Islet precursor cell (in vitro differentiated cells): ENCODE measurements at regions not wholly inside any gene's neighbourhood (a gene's known extent, or its start where the extent isn't known, plus 50 kb on each side); places are given as distances from the start of the nearest gene placed in this dataset.
"Not testable (repeated sequence)": the region's sequence is repeated elsewhere in the genome, so short reads cannot be mapped to it uniquely, and the experiment has no call there.

ENCODE experiments used
- DNase-seq: peaks from one replicate; pipeline ENCODE4 v3.0.0-alpha.2; 2018

DNA sequence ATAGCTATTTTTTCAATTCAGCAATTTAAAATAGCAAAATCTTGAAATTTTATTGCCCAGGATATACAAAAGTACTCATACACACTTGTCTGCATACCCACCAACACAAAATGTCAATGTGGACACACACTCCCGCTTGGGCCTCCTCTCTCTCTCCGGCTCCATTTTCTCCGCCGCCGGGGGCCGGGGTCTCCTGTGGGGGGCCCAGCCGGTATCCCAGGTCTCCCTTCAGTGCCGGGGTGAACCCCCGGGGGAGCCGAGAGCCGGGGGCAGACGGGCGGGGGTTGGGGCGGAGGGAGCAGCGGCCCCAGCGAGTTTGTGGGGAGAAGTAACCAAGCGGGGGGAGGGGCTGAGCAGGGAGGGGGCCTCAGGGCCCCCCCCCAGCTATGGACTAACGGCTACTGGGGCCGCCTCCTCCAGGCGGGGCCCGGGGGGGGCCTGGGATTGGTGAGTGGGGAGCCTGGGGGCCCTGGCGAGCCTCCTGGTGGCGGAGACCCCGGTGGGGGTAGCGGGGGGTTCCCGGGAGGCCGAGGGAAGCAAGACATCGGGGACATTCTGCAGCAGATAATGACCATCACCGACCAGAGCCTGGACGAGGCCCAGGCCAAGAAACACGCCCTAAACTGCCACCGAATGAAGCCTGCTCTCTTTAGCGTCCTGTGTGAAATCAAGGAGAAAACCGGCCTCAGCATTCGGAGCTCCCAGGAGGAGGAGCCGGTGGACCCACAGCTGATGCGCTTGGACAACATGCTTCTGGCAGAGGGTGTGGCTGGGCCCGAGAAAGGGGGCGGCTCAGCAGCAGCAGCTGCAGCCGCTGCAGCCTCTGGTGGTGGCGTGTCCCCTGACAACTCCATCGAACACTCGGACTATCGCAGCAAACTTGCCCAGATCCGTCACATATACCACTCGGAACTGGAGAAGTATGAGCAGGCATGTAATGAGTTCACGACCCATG lies 56.6 kb downstream of the CHST2 start:
- not testable (repeated sequence) for DNase-seq

DNA sequence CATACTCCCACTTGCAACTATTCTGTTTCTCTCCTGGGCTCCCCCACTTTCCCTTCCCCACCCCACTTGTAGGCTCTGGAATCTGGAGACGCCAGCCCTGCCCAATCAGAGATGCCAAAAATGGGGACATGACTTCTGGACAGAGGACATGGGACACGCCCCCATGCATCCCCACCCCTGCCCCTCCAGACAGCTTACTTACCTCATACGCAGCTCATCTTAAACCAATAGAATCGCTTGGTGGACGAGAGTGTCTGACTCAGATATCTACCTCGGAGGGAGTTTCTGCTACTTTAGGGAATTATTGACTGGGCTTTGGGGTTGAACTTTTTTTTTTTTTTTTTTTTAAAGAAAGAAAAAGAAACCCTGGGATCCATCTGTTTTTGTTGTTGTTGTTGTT lies 58.4 kb downstream of the CHST2 start:
- DNase-seq = not testable (repeated sequence)

DNA sequence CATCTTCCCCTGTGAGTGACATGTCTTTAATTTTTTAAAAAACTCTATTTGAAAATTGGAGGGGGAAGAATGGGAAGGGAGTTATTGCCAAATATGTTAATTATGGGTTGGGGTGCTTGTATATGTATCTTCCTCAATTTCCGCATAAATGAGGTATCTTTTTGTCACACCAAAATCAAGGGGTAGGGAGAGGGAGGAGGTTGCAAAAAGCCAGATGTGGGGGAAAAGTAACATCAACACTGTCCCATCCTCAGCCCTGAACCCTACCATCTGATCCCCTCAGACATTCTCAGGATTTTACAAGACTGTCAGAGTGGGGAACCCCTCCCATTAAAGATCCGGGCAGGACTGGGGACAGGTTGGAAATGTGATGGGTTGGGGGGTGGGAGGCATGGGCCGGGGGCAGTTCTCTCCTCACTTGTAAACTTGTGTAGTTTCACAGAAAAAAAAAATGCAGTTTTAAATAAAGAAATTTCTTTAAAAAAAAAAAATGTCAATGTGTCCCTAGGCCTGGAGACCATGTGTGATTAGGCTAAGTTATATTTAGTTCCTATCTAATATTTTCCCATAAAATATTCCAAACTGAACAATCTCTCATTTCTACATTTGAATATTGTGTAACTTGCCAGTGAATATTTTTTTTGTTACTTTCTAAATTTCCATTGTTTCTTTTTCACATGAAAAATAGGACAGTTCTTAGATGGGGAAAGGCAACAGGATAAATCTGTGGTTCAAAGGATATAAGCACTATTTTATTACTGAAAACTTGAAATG lies 59.4 kb downstream of the CHST2 start:
- DNase-seq = not testable (repeated sequence)

DNA sequence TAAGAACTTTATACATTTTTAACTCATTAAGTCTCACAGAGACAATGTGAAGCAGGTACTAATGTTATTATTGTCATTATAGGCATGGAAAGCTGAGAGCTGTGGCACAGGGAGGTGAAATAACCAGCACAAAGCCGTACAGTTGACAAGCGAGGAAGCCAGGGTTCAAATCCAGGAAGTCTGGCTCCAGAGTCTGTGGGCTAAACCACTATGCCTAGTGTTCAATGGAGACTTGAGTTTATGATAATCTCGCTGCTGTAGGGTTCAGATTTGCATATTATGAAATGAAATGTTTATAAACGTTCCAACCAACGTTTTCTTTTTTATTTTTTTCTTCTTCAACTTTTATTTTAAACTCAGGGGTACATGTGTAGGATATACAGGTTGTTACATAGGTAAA lies 60.0 kb downstream of the CHST2 start:
- DNase-seq = no peak

DNA sequence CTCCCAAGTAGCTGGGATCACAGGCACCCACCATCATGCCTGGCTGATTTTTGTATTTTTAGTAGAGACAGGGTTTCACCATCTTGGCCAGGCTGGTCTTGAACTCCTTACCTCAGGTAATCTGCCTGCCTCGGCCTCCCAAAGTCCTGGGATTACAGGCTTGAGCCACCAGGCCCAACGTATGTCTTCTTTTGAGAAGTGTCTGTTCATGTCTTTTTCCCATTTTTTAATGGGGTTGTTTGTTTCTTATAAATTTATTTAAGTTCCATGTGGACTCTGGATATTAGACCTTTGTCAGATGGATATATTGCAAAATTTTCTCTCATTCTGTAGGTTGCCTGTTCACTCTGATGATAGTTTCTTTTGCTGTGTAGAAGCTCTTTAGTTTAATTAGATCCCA lies 61.3 kb downstream of the CHST2 start:
- DNase-seq = not testable (repeated sequence)

DNA sequence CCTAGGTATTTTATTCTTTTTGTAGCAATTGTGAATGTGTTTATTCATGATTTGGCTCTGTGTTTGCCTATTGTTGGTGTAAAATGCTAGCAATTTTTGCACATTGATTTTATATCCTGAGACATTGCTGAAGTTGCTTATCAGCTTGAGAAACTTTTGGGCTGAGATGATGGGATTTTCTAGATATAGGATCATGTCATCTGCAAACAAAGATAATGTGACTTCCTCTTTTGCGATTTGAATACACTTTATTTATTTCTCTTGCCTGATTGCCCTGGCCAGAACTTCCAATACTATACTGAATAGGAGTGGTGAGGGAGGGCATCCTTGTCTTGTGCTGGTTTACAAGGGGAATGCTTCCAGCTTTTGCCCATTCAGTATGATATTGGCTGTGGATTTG lies 62.4 kb downstream of the CHST2 start:
- not testable (repeated sequence) for DNase-seq

DNA sequence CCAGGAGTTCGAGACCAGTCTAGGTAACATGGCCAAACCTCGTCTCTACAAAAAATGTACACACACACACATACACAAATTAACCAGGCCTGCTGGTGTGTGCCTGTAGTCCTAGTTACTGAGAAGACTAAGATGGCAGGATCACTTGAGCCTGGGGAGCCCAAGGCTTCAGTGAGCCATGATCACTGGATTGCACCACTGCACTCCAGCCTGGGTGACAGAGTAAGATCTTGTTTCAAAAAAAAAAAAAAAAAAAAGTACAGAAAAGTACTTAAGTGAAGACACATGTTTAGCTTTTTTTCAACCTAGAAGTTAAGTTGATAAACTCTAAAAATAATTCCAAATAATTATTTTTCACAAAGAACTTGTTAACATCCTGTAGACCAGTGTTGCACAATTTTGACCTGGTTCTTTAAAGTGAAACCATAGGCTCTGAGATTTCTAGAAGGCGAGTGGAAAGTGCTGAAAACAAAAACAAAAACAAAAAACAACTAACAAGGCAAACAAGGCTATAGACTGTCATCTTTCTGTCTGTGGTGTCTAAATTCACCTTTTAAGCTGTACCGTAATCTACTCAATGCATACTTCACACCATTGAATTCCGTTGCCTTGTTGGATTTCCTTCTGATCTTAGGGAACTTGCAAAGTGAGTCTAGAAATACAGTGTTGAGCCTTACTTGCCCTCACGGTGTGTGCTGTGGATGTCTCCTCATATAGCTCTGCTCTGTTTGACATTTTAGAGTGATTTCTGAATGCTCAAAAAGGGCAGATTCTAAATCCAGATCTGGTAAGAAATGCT lies 63.5 kb downstream of the CHST2 start:
- no peak for DNase-seq

DNA sequence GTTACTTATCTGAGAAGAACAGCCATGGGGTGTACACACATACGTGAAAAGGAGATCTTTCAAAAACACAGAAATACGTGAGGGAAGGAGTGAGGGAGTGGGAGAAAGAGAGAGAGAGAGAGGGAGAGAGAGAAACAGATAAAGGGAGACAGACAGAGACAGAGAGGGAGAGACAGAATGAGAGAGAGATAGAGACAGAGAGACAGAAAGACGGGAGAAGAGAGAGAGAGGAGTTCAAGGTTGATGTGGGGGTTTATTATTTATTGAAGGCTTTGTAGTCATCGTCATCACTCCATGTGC lies 64.0 kb downstream of the CHST2 start:
- no peak for DNase-seq

DNA sequence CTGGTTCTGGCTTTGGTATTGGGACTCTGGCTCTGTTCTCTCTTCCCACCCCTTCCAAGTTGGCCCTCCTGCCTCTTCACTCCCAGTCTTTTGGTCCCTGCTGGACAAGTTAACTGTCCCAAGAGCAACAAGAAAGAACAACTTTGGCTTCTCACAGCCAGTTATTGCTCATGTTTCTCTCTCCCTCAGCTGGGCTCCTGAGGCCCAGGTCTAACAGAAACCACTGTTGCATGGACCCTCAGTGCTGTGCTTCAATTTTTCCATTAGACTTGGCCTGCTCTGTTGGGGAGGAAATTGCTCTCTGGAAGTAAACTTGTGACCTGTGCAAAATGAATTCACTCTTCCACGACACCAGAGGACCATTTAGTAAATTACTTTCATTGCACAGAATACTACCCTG lies 64.5 kb downstream of the CHST2 start:
- DNase-seq = no peak

DNA sequence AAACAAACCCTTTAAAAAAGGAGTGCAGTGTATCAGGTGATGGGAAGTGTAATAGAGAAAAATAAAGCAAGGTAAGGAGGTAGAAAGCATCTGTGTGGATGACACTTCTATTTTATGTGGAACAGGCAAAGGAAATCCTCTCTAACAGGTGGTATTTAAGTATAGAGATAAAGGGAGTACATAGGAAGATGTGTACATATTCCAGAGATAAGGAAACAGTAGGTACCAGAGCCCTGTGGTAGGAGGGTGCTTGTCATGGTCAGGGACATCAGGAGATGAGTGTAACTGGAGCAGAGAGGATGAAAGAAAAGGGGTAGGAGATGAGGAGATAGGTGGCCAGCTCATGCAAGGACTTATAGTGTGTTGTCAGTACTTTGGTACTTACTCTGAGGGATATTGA lies 65.8 kb downstream of the CHST2 start:
- DNase-seq = peak; percentile 23

DNA sequence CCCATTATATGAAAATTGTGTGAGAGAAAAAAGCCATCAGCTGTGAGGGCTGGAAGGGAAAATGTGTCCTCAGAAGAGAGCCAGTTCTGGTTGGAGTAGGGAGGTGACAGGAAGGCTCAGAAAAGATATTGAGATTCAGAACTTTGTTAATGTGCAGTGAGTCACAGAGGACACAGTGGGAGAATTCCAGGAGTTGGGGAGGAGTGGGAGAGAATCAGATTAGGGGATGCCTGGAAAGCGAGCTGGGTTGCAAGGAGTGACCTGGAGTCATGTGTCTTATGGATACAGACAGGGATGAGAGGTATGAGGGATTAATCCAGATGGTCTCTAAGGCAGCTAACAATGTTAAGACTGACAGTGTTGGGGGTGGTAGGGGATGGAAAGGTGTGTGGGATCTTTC lies 67.5 kb downstream of the CHST2 start:
- peak; percentile 52 for DNase-seq

DNA sequence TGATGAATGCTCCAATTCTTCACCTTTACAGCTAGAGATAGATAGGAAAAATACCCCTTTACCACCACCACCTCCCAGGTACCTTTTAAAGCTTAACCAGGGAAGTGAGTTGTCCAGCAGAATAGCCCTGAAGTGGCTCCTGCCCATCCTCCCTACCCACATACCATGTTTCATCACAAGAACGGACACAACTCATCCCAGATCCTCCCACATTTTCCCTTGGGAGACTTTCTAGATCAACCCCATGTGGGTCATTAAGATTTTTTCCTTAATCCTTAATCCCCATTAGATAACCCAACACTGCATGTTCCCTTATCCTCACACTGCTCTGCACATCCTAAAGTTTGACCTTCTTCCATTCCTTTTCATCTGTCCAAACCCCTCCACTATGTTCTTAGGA lies 69.3 kb downstream of the CHST2 start:
- no peak for DNase-seq

DNA sequence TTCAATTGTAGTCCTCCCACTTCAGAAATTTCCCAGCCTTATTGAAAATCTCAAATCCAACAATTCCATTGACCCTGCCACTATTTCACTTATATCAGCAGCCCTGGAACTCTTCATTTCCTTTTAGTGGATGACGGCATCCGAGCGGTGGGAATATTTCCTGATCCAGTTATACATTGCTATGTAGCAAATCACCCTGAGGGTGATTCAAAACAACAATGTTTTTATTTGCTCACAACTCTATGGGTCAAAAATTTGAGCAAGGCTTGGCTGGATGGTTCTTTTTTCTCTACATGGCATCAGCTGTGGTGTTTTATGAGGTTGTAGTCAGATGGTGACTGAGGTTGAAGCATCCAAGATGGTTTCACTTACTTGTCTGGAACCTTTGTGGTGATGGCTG lies 70.5 kb downstream of the CHST2 start:
- DNase-seq = peak; percentile 20

DNA sequence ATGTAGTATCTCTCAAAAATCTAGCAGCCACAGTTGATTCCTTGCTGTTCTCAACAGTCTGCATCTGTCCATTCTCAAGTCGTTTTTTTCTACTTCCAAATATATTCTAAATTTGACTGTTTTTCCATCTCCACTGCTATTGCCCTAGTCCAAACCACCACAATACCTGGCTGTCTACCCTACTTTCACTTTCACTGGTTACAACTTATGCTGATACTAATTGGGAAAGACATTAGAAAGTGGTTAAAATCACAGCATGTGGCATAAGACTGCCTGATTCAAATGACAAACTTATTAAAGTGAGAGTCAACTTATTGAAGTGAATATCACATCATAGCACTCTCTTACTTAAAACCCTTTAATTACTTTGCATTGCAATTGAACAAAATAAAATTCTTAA lies 72.6 kb downstream of the CHST2 start:
- peak; percentile 1 for DNase-seq

DNA sequence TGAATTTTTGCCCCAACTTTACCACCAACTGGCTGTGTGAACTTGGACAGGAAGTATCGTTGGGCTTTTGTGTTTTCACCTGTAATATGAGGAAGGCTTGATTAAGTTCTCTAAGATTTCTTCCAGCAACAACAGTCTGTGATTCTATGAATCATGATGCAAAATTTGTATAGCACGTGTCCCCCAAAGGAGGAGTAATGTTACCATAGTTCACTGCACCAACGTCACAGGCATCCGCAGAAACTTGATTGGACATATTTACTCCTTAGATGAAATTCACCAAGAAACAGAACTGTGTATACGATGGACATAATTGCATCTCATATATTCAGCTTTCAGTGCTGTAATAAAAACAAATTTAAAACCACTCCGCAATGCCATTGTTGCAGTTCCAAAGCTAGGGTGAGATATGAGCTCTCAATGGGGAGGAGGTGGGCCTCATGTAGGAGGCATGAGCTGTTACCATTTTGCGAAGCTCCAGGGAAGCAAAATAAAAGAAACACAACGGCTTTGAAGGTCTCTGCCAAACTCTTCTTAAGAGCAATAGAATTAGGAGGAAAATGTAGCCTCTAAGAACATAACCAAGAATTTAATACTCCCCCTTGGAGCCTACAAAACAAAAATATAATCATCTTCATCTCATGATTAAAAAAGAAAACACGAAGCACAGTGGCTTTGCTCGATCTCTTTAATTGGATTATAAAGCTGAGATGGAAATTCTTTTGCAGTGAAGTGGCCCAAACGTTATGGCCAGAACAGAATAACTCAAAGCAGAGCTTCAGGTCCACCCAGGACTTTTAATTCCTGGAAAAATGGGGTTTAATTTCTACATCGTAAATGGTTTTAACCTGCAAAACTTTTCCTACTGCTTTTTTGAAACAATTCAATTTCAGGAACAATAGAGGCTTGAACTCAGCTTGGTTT lies 80.7 kb downstream of the CHST2 start:
- no peak for DNase-seq

DNA sequence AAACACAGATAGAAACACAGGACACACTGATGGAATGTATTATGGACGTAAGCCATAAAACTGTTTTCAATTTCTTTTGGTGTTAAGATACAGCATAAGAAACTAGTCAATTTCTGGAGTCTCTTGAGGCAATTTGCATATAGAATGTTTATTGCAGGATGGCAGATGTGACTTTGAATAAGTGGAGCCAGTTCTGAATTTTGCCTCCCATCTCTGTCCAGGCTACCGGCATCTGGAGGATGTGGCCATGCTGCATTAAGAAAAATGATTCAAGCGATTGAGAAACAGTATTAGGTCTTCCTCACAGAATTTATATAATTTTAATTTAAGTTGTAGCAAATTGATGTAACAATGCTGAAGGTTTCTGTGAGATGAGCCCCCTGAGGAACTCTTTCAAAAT lies 81.5 kb downstream of the CHST2 start:
- no peak for DNase-seq

DNA sequence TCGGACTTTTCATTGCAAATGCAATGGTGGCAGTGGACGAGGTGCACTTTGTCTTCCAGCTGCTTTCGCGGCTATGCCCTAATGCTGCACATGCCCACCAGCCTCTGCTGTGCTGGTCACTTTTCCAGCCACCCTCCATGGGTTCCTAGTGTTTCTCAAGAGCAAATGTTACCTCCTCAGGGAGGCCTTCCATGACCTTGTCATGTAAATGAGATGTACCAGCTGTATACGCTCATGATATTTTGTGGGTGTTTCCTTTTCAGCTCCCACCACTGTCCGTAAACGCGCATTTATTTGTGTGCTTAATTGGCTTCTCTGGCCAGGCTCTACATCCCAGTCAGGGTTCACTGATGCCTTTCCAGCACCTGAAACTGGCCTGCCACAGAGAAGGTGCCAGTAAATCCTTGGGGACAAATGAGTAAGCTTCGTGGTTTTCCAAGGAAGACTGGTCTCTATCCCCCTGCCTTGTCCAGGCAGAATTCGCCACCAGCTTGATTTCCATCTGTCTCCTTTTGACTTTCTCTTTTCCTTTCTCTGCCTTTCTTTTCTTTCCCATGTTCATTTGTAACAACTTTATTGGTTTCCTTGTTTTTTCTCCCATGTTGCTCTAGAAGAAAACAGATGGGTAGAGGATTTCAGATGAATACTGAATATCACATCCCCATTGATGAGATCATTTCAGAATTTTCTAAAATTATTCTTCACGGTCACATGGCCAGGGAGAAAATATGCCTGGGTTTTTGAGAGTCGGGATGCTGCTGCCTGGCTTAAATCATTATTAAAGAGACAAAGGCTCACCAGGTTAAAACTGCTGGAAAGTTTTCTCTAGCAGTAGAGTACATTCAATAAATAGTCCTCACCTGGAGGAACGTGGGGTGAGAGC lies 82.5 kb downstream of the CHST2 start:
- DNase-seq = peak; percentile 35

DNA sequence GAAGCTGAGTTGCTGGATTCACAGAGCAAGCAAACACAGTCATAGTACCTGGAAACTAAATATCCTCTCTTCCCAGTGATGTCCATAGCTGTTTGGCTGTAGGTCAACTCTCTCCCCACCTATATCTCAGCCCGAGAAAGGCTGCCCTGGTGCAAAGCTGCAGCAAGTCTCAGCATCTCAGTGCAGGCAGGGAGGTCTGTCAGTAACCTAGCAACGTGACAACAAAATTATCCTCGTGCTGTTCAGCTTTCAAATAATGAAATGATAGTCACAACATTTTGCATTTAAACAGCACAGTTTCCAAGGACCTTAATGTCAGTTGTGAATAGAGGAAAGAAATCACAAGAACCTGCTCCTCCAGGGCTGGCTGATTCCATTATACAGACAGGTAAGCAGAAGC lies 83.6 kb downstream of the CHST2 start:
- DNase-seq = peak; percentile 37

DNA sequence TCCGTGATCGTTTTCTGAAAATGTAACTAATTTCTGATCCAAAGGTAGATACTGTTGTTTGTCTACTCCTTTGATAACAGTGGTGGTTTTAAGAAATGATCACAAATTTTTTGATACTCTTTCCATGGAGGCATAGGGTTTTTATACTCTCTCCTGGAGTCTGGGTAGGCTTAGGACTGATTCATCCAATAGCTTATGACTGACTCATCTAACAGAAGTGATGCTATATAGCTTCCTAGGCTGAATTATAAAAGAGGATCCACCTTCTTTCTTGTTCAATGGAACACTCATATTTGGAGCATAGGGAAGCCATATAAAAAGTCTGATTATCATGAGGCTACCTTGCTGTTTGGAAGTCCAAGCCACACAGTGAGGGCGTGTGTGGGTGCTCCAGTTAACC lies 84.3 kb downstream of the CHST2 start:
- peak; percentile 8 for DNase-seq

DNA sequence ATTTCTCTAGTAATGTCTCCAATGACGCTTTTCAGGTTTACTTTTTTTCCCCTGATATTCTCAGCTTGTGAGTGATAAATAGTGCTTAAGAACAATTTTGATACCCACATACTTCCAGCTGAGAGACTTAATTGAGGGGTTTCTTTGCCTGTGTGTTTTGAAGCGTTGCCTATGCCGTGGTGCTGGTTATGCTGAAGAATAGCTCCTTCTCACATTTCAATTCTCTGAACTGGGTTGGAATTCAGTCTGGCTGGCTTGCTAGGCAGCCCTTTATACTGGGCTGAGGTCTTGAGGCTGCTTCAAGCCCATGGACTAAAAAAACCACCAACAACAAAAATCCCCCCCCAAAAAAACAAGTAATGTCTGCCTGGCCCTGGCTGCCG lies 87.4 kb downstream of the CHST2 start:
- peak; percentile 41 for DNase-seq

DNA sequence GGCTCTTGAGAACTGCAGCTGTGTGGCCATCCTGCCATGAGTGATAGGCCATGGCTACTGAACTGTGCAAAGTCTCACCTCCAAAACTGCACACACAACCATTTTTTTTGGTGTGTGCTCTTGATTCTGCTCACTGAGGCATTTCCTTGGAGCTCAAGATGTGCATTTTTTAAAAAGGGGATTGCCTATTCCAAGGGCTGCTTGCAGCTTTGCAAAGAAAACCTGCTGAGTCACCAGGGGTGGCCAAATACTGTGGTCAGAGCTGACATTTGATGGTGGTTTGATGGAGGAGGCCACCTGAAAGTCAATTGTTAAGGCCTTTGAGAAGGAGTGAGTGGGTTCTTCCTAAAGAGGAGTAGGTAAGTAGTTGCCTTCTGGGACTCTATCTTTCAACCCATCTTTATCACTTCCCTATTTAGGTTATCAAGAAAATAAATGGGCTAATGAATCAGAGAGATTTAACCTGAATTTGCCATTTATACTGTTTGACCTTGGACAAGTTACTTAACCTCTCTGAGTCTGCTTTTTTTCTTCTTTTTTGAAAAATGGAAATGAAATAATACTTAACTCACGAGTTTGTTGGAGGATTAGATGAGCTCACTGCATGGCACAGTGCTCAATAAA lies 87.9 kb downstream of the CHST2 start:
- DNase-seq = peak; percentile 44
